PC-9 (cell line): ENCODE measurements at regions not wholly inside any gene's neighbourhood (a gene's known extent, or its start where the extent isn't known, plus 50 kb on each side); places are given as distances from the start of the nearest gene placed in this dataset.

Experiments
- EZH2 ChIP-seq: fragments of 200-600 bp; sonication (generic); IDR thresholded peaks from 2 replicates; pipeline ENCODE4 v1.8.0; 2017; ENCODE audit warnings: antibody characterized with exemption, low read depth
- TF ChIP-seq, protein P1 (sequence below): fragments of 200-600 bp; sonication (generic); conservative IDR thresholded peaks from 2 replicates; pipeline ENCODE4 v1.6.1; 2017; ENCODE audit warnings: mixed run types, antibody characterized with exemption, mild to moderate bottlenecking, moderate library complexity

DNA sequence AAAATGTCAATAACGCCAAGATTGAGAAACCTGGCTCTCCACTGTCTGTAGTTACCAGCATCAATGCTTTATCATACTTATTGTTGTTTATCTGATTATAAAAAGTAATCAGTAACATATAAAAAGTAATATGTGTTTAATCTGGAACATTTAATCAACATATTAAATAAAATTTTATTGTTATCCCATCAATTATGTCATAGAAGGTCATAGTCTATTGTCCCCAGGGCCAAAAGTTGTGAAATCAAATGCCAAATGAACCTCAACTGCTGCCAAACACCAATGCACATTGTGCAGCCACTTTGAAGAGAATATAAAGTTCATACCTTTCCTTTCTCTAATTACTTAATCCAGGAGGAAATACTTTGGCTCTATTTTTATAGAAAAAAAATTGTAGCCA lies 106.6 kb downstream of the EOMES start:
- TF ChIP-seq, protein P1, sequence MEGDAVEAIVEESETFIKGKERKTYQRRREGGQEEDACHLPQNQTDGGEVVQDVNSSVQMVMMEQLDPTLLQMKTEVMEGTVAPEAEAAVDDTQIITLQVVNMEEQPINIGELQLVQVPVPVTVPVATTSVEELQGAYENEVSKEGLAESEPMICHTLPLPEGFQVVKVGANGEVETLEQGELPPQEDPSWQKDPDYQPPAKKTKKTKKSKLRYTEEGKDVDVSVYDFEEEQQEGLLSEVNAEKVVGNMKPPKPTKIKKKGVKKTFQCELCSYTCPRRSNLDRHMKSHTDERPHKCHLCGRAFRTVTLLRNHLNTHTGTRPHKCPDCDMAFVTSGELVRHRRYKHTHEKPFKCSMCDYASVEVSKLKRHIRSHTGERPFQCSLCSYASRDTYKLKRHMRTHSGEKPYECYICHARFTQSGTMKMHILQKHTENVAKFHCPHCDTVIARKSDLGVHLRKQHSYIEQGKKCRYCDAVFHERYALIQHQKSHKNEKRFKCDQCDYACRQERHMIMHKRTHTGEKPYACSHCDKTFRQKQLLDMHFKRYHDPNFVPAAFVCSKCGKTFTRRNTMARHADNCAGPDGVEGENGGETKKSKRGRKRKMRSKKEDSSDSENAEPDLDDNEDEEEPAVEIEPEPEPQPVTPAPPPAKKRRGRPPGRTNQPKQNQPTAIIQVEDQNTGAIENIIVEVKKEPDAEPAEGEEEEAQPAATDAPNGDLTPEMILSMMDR: no peak
- TF ChIP-seq EZH2: no peak
